NCI-H146 (cell line): ENCODE measurements at regions not wholly inside any gene's neighbourhood (a gene's known extent, or its start where the extent isn't known, plus 50 kb on each side); places are given as distances from the start of the nearest gene placed in this dataset.

ENCODE experiments used
- DNase-seq: peaks from one replicate; lab custom pipeline; 2025; lab: John Stamatoyannopoulos, UW

DNA sequence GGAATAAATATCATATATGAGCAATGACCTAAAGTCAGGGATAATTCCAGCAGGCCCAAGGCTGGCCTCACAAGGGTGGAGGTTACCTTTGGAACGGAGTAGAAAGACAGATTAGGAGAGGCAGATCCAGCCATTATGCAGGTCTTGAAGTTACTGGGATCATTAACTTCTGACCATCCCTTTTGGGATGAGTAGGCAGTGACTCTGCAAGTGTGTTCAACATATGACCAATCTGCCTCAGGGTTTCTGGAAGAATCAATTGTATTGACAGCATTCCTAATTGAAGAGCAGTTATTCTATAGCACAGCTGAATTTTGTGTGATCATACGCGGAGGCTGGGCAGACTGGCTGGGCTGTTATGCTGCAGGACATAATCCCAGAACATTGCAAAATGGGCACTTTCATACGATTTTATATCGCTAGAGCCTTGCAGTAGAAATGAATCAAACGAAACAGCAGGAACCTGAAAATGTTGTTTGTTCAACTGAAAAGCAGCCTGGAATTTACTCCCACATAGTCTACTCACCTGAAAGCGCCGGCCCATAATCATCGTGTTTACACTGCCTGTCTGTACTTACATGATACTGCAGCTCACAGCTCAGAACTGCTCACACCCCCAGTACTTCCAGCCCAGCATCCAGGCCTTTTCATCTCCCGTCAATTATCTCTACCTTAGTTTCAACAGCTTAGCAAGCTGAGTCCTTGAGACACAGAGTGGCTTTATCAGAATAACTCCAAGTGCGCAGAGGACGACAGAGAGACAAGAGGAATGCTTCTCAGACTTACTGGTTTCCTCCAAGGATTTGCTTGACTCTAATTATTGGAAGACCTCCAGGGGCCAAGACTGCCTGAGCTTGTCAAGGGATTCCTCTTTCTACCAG lies 556.1 kb downstream of the EFNB2 start:
- peak; percentile 52 for DNase-seq

DNA sequence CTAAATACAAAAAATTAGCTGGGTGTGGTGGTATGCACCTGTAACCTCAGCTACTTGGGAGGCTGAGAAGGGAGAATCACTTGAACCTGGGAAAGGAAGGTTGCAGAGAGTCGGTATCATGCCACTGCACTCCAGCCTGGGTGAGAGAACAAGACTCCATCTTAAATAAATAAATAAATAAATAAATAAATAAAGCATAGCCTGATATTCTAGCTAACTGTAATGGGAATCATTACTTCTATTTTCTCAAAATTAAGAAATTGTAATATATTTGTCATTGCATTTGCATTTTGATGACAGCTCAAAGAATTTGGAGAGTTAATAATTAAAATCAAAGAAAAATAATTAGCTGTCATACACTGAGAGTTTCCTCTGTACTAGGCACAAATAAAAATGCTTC lies 561.1 kb downstream of the EFNB2 start:
- DNase-seq = no peak

DNA sequence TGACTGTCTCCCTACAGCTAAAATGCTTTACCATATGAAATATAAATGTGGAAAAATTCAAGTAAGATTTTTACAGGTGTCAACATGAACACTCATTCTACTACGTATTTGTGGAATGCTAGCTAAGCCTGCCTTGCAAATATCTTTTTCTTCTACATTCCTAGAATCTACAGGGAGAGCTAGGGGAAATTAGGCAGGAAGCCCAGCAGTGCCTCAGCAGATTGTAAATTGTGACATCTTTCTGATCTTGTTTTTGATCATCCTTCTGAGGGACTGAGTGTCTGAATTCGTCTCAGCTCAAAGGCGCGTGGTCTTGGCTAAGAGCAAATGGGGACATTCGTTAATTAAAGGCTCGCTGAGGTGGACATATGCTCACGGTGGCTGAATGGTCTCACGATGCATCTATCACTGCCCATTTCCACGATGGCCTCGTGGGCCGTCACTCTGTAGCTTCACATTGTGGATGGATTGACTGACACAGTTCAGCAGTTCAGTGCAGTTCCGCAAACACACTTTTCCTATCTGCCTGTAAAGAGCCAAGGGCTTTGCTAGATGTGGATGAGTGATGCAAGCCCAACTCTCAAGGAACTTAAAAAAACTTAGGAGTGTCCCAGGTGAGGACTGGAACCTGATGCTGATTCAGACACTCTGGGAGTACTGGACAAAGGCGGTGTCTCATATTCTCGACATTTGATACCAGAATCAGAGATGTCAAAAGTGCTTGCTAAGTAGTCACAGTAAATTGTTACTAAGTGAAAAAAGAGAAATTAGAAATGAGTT lies 562.5 kb downstream of the EFNB2 start:
- DNase-seq = no peak

GRCh38 chr13:105972306-105972721 lies 563.1 kb downstream of the EFNB2 start:
- DNase-seq = peak; percentile 17

- DNase-seq = no peak
Observed at GRCh38 chr13:105971738-105972137, 563.7 kb downstream of the EFNB2 start.

DNA sequence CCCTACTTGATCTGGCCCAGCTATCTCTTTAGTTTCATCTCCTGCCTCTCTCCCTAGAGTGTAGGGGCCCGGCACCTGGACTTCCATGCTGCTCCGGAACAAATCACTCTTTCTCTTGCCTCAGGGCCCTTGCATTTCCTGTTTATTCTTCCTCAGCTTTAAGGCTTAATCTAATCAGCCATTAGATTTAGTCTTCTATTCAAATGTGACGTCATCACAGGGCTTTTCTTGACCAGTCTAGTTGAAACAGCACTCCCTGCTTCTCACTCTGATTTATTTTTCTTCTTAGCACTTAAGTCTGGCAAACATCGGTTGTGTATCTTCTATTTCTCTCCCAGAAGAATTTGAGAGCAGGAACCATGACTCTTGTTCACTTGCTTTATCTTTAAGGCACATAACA lies 564.1 kb downstream of the EFNB2 start:
- no peak for DNase-seq

GRCh38 chr13:105969761-105970160 lies 565.7 kb downstream of the EFNB2 start:
- DNase-seq = no peak

DNA sequence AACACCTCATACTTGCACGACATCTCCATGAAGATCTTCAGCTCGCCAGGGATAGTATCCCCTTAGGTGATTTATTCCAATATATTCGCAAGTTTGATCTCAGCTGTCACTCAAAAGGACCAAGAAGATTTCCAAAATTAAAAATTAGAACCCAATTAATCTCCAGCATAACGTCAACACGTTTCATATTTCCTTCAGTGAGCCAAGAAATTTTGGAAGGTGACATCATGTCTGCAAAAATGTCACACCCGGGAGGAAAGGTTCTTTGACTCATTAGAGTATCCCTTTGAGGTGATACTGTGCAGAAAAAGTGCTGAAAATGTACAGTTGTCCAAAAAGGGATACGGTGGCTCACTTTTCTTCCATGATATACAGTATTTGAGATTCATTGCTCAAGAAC lies 569.6 kb downstream of the EFNB2 start:
- no peak for DNase-seq

GRCh38 chr13:105962080-105962479 lies 573.4 kb downstream of the EFNB2 start:
- DNase-seq = no peak

DNA sequence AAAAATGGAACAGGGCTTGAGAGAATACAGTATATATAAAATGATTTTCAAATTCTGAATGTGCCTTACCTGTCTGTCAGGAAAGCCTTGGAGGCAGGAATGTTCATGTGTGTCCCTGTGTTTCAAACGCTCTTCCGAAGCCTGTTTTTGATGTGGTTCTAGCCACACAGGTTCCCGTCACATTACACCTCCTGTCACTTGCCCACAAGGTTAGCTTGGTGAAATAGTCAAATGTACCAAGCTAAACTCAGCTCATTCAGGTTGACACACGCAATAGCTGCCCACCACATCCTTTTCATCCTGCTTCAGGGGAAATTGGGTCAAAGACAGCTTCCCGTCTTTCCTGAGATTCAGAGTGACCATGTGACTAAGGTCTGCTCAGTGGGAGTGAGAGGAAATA lies 574.0 kb downstream of the EFNB2 start:
- DNase-seq = no peak

DNA sequence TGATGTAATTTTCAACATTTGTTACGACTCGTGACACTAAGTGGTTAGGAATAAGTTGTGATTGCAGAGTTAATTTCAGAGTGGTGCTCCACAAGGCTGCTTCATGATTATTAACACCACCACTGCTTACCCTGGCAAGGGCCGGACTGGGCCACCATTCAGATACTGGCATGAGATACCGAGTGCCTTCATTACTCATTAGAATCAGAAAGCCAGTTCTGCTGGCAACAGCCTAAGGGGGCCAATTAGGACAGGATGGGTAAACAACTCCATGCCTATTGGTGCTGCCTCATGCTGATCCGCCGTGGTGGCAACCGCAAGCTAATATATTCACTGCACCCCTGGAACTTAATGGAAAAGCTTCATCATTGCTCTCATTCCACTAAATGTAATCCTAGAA lies 575.1 kb downstream of the EFNB2 start:
- DNase-seq = no peak

GRCh38 chr13:105959876-105960275 lies 575.6 kb downstream of the EFNB2 start:
- DNase-seq = no peak

DNA sequence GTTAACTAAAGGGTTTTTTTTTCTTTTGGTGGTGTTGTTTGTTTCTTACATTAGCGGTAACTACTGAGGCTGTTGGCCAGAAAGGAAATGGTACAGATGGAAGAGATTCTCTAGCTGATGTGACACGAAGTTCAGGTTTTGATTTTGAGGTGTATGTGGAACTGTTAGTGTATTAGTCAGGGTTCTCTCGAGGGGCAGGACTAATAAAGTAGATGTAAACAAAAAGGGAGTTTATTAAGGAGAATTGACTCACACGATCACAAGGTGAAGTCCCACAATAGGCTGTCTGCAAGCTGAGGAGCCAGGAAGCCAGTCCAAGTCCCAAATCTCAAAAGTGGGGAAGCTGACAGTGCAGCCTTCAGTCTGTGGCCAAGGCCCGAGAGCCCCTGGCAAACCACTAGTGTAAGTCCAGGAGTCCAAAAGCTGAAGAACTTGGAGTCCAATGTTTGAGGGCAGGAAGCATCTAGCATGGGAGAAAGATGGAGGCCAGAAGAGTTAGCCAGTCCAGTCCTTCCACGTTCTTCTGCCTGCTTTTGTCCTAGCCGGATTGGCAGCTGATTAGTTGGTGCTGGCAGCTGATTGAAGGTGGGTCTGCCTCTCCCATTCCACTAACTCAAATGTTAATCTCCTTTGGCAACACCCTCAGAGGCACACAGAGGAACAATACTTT lies 577.6 kb downstream of the EFNB2 start:
- DNase-seq = no peak

- no peak for DNase-seq
Observed at GRCh38 chr13:105956921-105957320, 578.5 kb downstream of the EFNB2 start.

DNA sequence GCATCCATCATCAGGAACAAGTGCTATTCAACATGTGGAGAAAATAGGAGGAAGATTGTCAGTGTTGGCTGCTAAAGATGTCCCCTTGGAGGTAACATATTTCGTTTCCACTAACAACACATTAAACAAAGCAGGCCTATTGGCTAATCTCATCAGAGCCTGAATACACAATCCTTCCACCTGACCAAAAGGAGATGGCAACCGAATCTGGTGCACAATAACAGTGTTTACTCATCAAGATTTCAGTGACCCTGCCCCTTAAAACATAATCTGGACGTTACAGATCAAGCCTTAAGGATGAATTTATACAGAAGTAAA lies 582.5 kb downstream of the EFNB2 start:
- no peak for DNase-seq

GRCh38 chr13:105952233-105952972 lies 583.1 kb downstream of the EFNB2 start:
- DNase-seq = no peak

- DNase-seq = no peak
Observed at GRCh38 chr13:105948143-105948542, 587.3 kb downstream of the EFNB2 start.

GRCh38 chr13:105940882-105941281 lies 594.6 kb downstream of the EFNB2 start:
- no peak for DNase-seq

DNA sequence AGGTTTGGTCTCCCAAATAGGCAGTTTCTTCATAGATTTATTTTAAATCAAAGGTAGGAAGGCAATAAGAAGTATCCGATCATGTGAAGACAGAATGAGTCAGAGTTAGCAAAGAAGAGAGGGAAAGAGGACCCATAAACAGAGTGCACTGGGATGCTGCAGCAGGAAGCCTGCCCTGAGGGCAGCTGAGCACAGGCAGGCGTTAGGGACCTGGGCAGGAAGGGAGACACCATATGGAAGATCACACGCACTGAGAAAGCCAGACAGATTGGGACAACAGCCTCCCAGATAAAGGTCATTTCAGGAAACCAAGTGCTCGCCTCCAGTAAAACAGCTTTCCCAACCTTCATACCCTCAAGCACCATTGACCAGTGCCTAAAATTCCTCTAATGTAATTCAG lies 598.0 kb downstream of the EFNB2 start:
- DNase-seq = no peak

- DNase-seq = no peak
Observed at GRCh38 chr13:105936816-105937215, 598.6 kb downstream of the EFNB2 start.

DNA sequence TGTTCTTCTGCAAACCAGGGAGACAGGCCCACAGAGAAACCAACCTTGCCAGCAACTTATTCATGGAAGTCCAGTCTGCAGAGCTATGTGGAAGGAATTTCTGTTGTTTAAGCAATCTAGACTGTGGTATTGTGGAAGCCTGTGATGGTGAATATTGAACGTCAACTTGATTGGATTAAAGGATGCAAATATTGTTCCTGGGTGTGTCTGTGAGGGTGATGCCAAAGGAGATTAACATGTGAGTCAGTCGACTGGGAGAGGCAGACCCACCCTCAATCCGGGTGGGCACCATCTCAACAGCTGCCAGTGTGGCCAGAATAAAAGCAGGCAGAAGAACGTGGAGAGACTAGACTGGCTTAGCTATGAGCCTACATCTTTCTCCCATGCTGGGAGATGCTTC lies 606.0 kb downstream of the EFNB2 start:
- no peak for DNase-seq

- no peak for DNase-seq
Observed at GRCh38 chr13:105928901-105929300, 606.6 kb downstream of the EFNB2 start.
